Smooth muscle cell (in vitro differentiated cells): ENCODE measurements at regions not wholly inside any gene's neighbourhood (a gene's known extent, or its start where the extent isn't known, plus 50 kb on each side); places are given as distances from the start of the nearest gene placed in this dataset.

Source experiments
- DNase-seq: peaks from one replicate; lab custom pipeline; 2025; ENCODE audit not compliant: unreplicated experiment; lab: John Stamatoyannopoulos, UW
- H2AFZ ChIP-seq: fragments of 200-600 bp; sonication (generic); 2 replicates; pipeline ENCODE4 v1.6.0; 2016; ENCODE audit warnings: antibody characterized with exemption, low read depth, mild to moderate bottlenecking
- H3F3A ChIP-seq: fragments of 200-600 bp; sonication (generic); 2 replicates; pipeline ENCODE4 v1.6.0; 2017; ENCODE audit warnings: antibody characterized with exemption, low read depth
- H3K27ac ChIP-seq: fragments of 200-600 bp; sonication (generic); 2 replicates; pipeline ENCODE4 v1.5.1; 2016; ENCODE audit warnings: low read depth, mild to moderate bottlenecking
- H3K27me3 ChIP-seq: fragments of 200-600 bp; sonication (generic); 2 replicates; pipeline ENCODE4 v1.6.1; 2016; ENCODE audit warnings: low read depth, mild to moderate bottlenecking
- H3K36me3 ChIP-seq: fragments of 200-600 bp; sonication (generic); 2 replicates; pipeline ENCODE4 v1.5.1; 2016; ENCODE audit warnings: low read depth
- H3K4me1 ChIP-seq: fragments of 200-600 bp; sonication (generic); 2 replicates; pipeline ENCODE4 v1.5.1; 2016; ENCODE audit warnings: low read depth
- H3K4me2 ChIP-seq: fragments of 200-600 bp; sonication (generic); 2 replicates; pipeline ENCODE4 v1.6.0; 2016; ENCODE audit warnings: mild to moderate bottlenecking
- H3K4me3 ChIP-seq: fragments of 200-600 bp; sonication (generic); 2 replicates; pipeline ENCODE4 v1.5.1; 2016; ENCODE audit warnings: mild to moderate bottlenecking
- H3K79me2 ChIP-seq: fragments of 200-600 bp; sonication (generic); 2 replicates; pipeline ENCODE4 v1.6.0; 2016; ENCODE audit warnings: low read depth, mild to moderate bottlenecking
- H3K9ac ChIP-seq: fragments of 200-600 bp; sonication (generic); 2 replicates; pipeline ENCODE4 v1.6.0; 2016; ENCODE audit warnings: low read depth
- H3K9me3 ChIP-seq: fragments of 200-600 bp; sonication (generic); replicated peaks from 2 replicates; pipeline ENCODE4 v1.5.1; 2016; ENCODE audit warnings: low read depth
- H4K20me1 ChIP-seq: fragments of 200-600 bp; sonication (generic); 2 replicates; pipeline ENCODE4 v1.6.0; 2016; ENCODE audit warnings: low read depth
- CTCF ChIP-seq: fragments of 200-600 bp; sonication (generic); IDR thresholded peaks from 2 replicates; pipeline ENCODE4 v1.5.1; 2017; ENCODE audit warnings: borderline replicate concordance, mild to moderate bottlenecking, antibody characterized with exemption; ENCODE audit not compliant: insufficient read depth, poor library complexity, severe bottlenecking
- WGBS: methylation state at CpG from one replicate; pipeline ENCODE4 v1.1.7; 2016; ENCODE audit warnings: low lambda C conversion rate; 5-methylcytosine and 5-hydroxymethylcytosine counted together

GRCh38 chr10:6763001-6763400 is 182.9 kb upstream of the PRKCQ start:
- DNase-seq: no peak
- Histone ChIP-seq H2AFZ (no peak overlapping the region), H3K9me3 (no peaks in the 10 kb centered on the region), H3K4me2 (no peak overlapping the region), H4K20me1 (no peaks in the 10 kb centered on the region), H3K36me3 (no peaks in the 10 kb centered on the region), H3F3A (no peaks in the 10 kb centered on the region), H3K4me1 (peaks cover 7% of the 10 kb centered on the region), H3K27ac (no peak overlapping the region), H3K79me2 (no peaks in the 10 kb centered on the region), H3K9ac (no peak overlapping the region), H3K27me3 (peaks cover 3% of the 10 kb centered on the region), H3K4me3 (no peak overlapping the region)
- TF ChIP-seq CTCF: no peak
- WGBS: 69% methylated on average over 5 of the region's 5 CpGs

GRCh38 chr10:6759961-6760360 is 179.9 kb upstream of the PRKCQ start:
- no peak overlapping the region for H3K4me2 ChIP-seq
- WGBS: 91% methylated on average over 1 of the region's 1 CpG
- DNase-seq: no peak

GRCh38 chr10:6757158-6757557 is 177.1 kb upstream of the PRKCQ start:
- Histone ChIP-seq H3K9me3 (no peaks in the 10 kb centered on the region), H4K20me1 (no peaks in the 10 kb centered on the region), H2AFZ (no peak overlapping the region), H3K79me2 (no peaks in the 10 kb centered on the region), H3K4me3 (no peak overlapping the region), H3F3A (no peaks in the 10 kb centered on the region), H3K27me3 (no peaks in the 10 kb centered on the region), H3K9ac (no peak overlapping the region), H3K4me1 (no peaks in the 10 kb centered on the region), H3K4me2 (no peak overlapping the region), H3K36me3 (no peaks in the 10 kb centered on the region), H3K27ac (no peak overlapping the region)
- no peak for DNase-seq
- WGBS: 88% methylated on average over 7 of the region's 7 CpGs
- TF ChIP-seq CTCF: no peak

More at GRCh38 chr10:6759961-6760360, 179.9 kb upstream of the PRKCQ start:
- no peaks in the 10 kb centered on the region for H3K9me3 ChIP-seq
- peaks cover 3% of the 10 kb centered on the region for H3K27me3 ChIP-seq
- H3K4me3 ChIP-seq: no peak overlapping the region
- H3K79me2 ChIP-seq: no peaks in the 10 kb centered on the region
- H3F3A ChIP-seq: no peaks in the 10 kb centered on the region
- H3K27ac ChIP-seq: no peak overlapping the region
- no peaks in the 10 kb centered on the region for H4K20me1 ChIP-seq
- no peaks in the 10 kb centered on the region for H3K36me3 ChIP-seq
- H3K4me1 ChIP-seq: no peaks in the 10 kb centered on the region
- no peak overlapping the region for H2AFZ ChIP-seq
- no peak for TF ChIP-seq CTCF
- H3K9ac ChIP-seq: no peak overlapping the region

- Histone ChIP-seq H3K4me3 (no peak overlapping the region), H3K79me2 (no peaks in the 10 kb centered on the region), H3K4me1 (no peaks in the 10 kb centered on the region), H3K27ac (no peak overlapping the region), H3F3A (no peaks in the 10 kb centered on the region), H3K9ac (no peak overlapping the region), H4K20me1 (no peaks in the 10 kb centered on the region), H3K36me3 (no peaks in the 10 kb centered on the region), H3K4me2 (no peak overlapping the region), H2AFZ (no peak overlapping the region), H3K9me3 (no peaks in the 10 kb centered on the region), H3K27me3 (no peaks in the 10 kb centered on the region)
- WGBS: 91% methylated on average over 2 of the region's 2 CpGs
- no peak for DNase-seq
- no peak for TF ChIP-seq CTCF
Measured at GRCh38 chr10:6756716-6757115, 176.6 kb upstream of the PRKCQ start.
